Neural cell (in vitro differentiated cells): ENCODE measurements at regions not wholly inside any gene's neighbourhood (a gene's known extent, or its start where the extent isn't known, plus 50 kb on each side); places are given as distances from the start of the nearest gene placed in this dataset.

ENCODE experiments used
- H2AFZ ChIP-seq: fragments of 200-600, 300-800 bp; sonication (generic), shearing (Covaris generic); 2 replicates; pipeline ENCODE4 v1.6.0; 2014; ENCODE audit warnings: low read depth, mild to moderate bottlenecking, antibody characterized with exemption, low read length, moderate library complexity
- H3F3A ChIP-seq: fragments of 200-600 bp; shearing (Covaris generic); 2 replicates; pipeline ENCODE4 v1.6.1; 2016; ENCODE audit warnings: mild to moderate bottlenecking, moderate library complexity, mixed read lengths, antibody characterized with exemption, low read length; ENCODE audit not compliant: insufficient read depth, poor library complexity, severe bottlenecking
- H3K27ac ChIP-seq: fragments of 200-600, 300-800 bp; sonication (generic), shearing (Covaris generic); 2 replicates; pipeline ENCODE4 v1.5.1; 2014; ENCODE audit warnings: mild to moderate bottlenecking, low read length, moderate library complexity
- H3K27me3 ChIP-seq: fragments of 300-800, 200-600 bp; sonication (generic), shearing (Covaris generic); 2 replicates; pipeline ENCODE4 v1.6.0; 2014; ENCODE audit warnings: mild to moderate bottlenecking, low read depth, low read length, moderate library complexity; ENCODE audit not compliant: insufficient read depth
- H3K36me3 ChIP-seq: fragments of 300-800, 200-600 bp; sonication (generic), shearing (Covaris generic); 2 replicates; pipeline ENCODE4 v1.5.1; 2014; ENCODE audit warnings: mild to moderate bottlenecking, antibody characterized with exemption, low read length, moderate library complexity; ENCODE audit not compliant: insufficient read depth
- H3K4me2 ChIP-seq: fragments of 300-800, 200-600 bp; sonication (generic), shearing (Covaris generic); 2 replicates; pipeline ENCODE4 v1.6.0; 2014; ENCODE audit warnings: mild to moderate bottlenecking, low read length
- H3K4me3 ChIP-seq: fragments of 300-800, 200-600 bp; sonication (generic), shearing (Covaris generic); 2 replicates; pipeline ENCODE4 v1.5.1; 2014; ENCODE audit warnings: mild to moderate bottlenecking, low read length, moderate library complexity
- H3K79me2 ChIP-seq: fragments of 200-600 bp; shearing (Covaris generic); replicated peaks from 2 replicates; pipeline ENCODE4 v1.6.0; 2014; ENCODE audit warnings: mild to moderate bottlenecking, low read length, moderate library complexity; ENCODE audit not compliant: insufficient read depth
- H3K9ac ChIP-seq: fragments of 300-800, 200-600 bp; sonication (generic), shearing (Covaris generic); 2 replicates; pipeline ENCODE4 v1.6.1; 2016; ENCODE audit warnings: mild to moderate bottlenecking, low read length, mixed read lengths
- H3K9me2 ChIP-seq: fragments of 200-600 bp; shearing (Covaris generic); 2 replicates; pipeline ENCODE4 v1.6.1; 2016; ENCODE audit warnings: mild to moderate bottlenecking, low read length, mixed read lengths; ENCODE audit not compliant: insufficient read depth
- H3K9me3 ChIP-seq: fragments of 200-600, 300-800 bp; sonication (generic), shearing (Covaris generic); 2 replicates; pipeline ENCODE4 v1.6.1; 2016; ENCODE audit warnings: mild to moderate bottlenecking, mixed run types, low read length, moderate library complexity, mixed read lengths
- H4K20me1 ChIP-seq: fragments of 200-600 bp; shearing (Covaris generic); 2 replicates; pipeline ENCODE4 v1.6.1; 2016; ENCODE audit warnings: mild to moderate bottlenecking, mixed run types; ENCODE audit not compliant: insufficient read depth
- CTCF ChIP-seq: fragments of 450-650 bp; IDR thresholded peaks from 2 replicates; pipeline ENCODE4 v1.5.1; 2014; ENCODE audit warnings: antibody characterized with exemption, mild to moderate bottlenecking, moderate library complexity; ENCODE audit not compliant: poor library complexity, severe bottlenecking
- EP300 ChIP-seq: fragments of 450-650 bp; conservative IDR thresholded peaks from 2 replicates; pipeline ENCODE4 v1.6.1; 2014; ENCODE audit warnings: antibody characterized with exemption, mild to moderate bottlenecking, moderate library complexity; ENCODE audit not compliant: poor library complexity, severe bottlenecking
- EZH2 ChIP-seq: fragments of 200-600, 300-800 bp; shearing (Covaris generic), sonication (generic); IDR thresholded peaks from 2 replicates; pipeline ENCODE4 v1.6.1; 2014; ENCODE audit warnings: antibody characterized with exemption, low read length, borderline replicate concordance, mild to moderate bottlenecking; ENCODE audit not compliant: insufficient read depth, poor library complexity, severe bottlenecking
- MXI1 ChIP-seq: fragments of 450-650 bp; conservative IDR thresholded peaks from 2 replicates; pipeline ENCODE4 v1.6.1; 2014; ENCODE audit warnings: antibody characterized with exemption, mild to moderate bottlenecking; ENCODE audit not compliant: poor library complexity, severe bottlenecking
- POLR2AphosphoS5 ChIP-seq: IDR thresholded peaks from 2 replicates; pipeline ENCODE4 v1.6.1; 2012
- RAD21 ChIP-seq: fragments of 450-650 bp; conservative IDR thresholded peaks from 2 replicates; pipeline ENCODE4 v1.6.1; 2014; ENCODE audit warnings: antibody characterized with exemption, mild to moderate bottlenecking, moderate library complexity
- REST ChIP-seq: IDR thresholded peaks from 2 replicates; pipeline ENCODE4 v1.6.1; 2012; ENCODE audit warnings: borderline replicate concordance
- SMC3 ChIP-seq: fragments of 450-650 bp; conservative IDR thresholded peaks from 2 replicates; pipeline ENCODE4 v1.6.1; 2014; ENCODE audit warnings: antibody characterized with exemption, mild to moderate bottlenecking, moderate library complexity; ENCODE audit not compliant: poor library complexity
- TAF1 ChIP-seq: IDR thresholded peaks from 2 replicates; pipeline ENCODE4 v1.6.1; 2012; ENCODE audit warnings: low read depth

DNA sequence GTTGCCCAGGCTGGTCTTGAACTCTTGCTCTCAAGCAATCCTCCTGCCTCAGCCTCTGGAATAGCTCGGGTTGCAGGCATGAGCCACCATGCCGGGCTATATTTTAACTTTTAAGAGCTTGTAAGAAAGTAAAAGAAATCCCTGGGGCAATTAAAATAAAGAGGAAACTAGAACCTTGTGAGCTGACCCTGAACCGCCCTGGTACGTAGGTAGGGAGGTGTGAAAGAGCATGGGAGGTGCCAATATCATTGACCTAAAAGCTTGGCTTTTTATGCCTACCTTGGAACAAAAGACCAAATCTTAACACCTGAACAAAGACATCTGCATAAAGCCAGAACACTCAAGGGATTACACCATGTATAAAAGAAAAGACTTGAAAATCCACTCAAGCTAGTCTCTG lies 595.1 kb downstream of the SOX6 start:
- H3F3A ChIP-seq: no peaks in the 10 kb centered on the region
- H3K36me3 ChIP-seq: no peaks in the 10 kb centered on the region
- H3K4me2 ChIP-seq: no peak overlapping the region
- no peak overlapping the region for H2AFZ ChIP-seq
- no peak overlapping the region for H3K9ac ChIP-seq
- H3K27ac ChIP-seq: no peak overlapping the region
- H4K20me1 ChIP-seq: no peaks in the 10 kb centered on the region
- H3K79me2 ChIP-seq: no peaks in the 10 kb centered on the region
- TF ChIP-seq REST (no peak), POLR2AphosphoS5 (no peak), MXI1 (no peak), RAD21 (no peak)
- H3K9me2 ChIP-seq: no peaks in the 10 kb centered on the region
- H3K27me3 ChIP-seq: no peaks in the 10 kb centered on the region
- H3K9me3 ChIP-seq: no peaks in the 10 kb centered on the region
- H3K4me3 ChIP-seq: no peak overlapping the region

DNA sequence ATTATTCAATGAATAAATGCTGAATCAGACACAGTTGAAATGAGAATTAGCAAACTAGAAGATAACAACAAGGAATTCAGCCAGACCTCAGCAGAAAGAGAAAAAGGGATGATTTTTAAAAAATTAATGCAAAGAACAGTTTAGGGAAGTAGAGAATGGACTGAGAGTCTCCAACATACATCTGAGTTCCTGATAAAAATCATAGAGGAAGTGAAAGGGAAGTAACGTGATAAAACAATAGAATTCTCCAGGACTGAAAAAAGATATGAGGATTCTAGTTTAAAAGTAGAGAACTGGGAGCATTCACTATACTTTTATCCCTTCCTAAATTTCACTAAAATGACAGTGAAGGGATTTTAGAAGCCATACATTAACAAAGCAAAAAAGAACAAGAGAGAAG lies 592.0 kb downstream of the SOX6 start:
- Histone ChIP-seq H3K36me3 (no peaks in the 10 kb centered on the region), H3K9me2 (no peaks in the 10 kb centered on the region), H3K4me3 (no peak overlapping the region), H3K27me3 (no peaks in the 10 kb centered on the region), H3K4me2 (no peak overlapping the region), H3K9ac (no peak overlapping the region), H3F3A (no peaks in the 10 kb centered on the region), H3K79me2 (no peaks in the 10 kb centered on the region), H4K20me1 (no peaks in the 10 kb centered on the region), H3K27ac (no peak overlapping the region), H3K9me3 (no peaks in the 10 kb centered on the region), H2AFZ (no peak overlapping the region)
- no peak for TF ChIP-seq TAF1
- TF ChIP-seq POLR2AphosphoS5: no peak
- no peak for TF ChIP-seq SMC3
- no peak for TF ChIP-seq CTCF
- TF ChIP-seq REST: no peak
- TF ChIP-seq RAD21: no peak
- TF ChIP-seq EZH2: no peak
- no peak for TF ChIP-seq EP300
- TF ChIP-seq MXI1: no peak
